Endodermal cell (in vitro differentiated cells): ENCODE measurements at regions not wholly inside any gene's neighbourhood (a gene's known extent, or its start where the extent isn't known, plus 50 kb on each side); places are given as distances from the start of the nearest gene placed in this dataset.

Experiments used
- DNase-seq: peaks from one replicate; pipeline ENCODE4 v3.0.0-alpha.2; 2017
- H3K27ac ChIP-seq: 2 replicates; pipeline ENCODE4 v1.5.1; 2013; ENCODE audit warnings: mild to moderate bottlenecking, low read depth, low read length, moderate library complexity
- H3K27me3 ChIP-seq: 2 replicates; pipeline ENCODE4 v1.6.1; 2013; ENCODE audit warnings: mild to moderate bottlenecking, low read length, moderate library complexity; ENCODE audit not compliant: insufficient read depth, control insufficient read depth, poor library complexity, severe bottlenecking
- H3K36me3 ChIP-seq: 2 replicates; pipeline ENCODE4 v1.7.0; 2013; ENCODE audit warnings: mild to moderate bottlenecking, low read length, moderate library complexity; ENCODE audit not compliant: control insufficient read depth, insufficient read depth
- H3K4me1 ChIP-seq: one replicate; pipeline ENCODE4 v1.7.0; 2013; ENCODE audit warnings: low read length; ENCODE audit not compliant: control insufficient read depth, insufficient read depth
- H3K4me3 ChIP-seq: 2 replicates; pipeline ENCODE4 v1.5.1; 2013; ENCODE audit warnings: mild to moderate bottlenecking, low read length, moderate library complexity
- H3K9ac ChIP-seq: 2 replicates; pipeline ENCODE4 v1.6.1; 2013; ENCODE audit warnings: mild to moderate bottlenecking, low read length, moderate library complexity; ENCODE audit not compliant: poor library complexity, severe bottlenecking; ENCODE audit errors: extremely low read depth
- H3K9me3 ChIP-seq: 2 replicates; pipeline ENCODE4 v1.6.1; 2013; ENCODE audit warnings: mild to moderate bottlenecking, low read length, moderate library complexity; ENCODE audit not compliant: control insufficient read depth
- H3K27ac Mint-ChIP-seq: 2 replicates; pipeline ENCODE4 v1.8.0; 2020; ENCODE audit warnings: mixed read lengths
- H3K27me3 Mint-ChIP-seq: 2 replicates; pipeline ENCODE4 v1.8.0; 2021; ENCODE audit warnings: mild to moderate bottlenecking, mixed read lengths; ENCODE audit not compliant: insufficient read depth
- H3K36me3 Mint-ChIP-seq: 2 replicates; pipeline ENCODE4 v1.8.0; 2020; ENCODE audit warnings: low read depth, mixed read lengths
- H3K4me1 Mint-ChIP-seq: 2 replicates; pipeline ENCODE4 v1.8.0; 2020; ENCODE audit warnings: mixed read lengths
- H3K4me3 Mint-ChIP-seq: 2 replicates; pipeline ENCODE4 v1.8.0; 2020; ENCODE audit warnings: mild to moderate bottlenecking, moderate library complexity, mixed read lengths
- H3K9me3 Mint-ChIP-seq: 2 replicates; pipeline ENCODE4 v1.8.0; 2020; ENCODE audit warnings: mild to moderate bottlenecking, mixed read lengths
- WGBS, 2 experiments: methylation state at CpG; one replicate each; pipeline versions ENCODE4 v1.1.5 to v1.1.7; 2013; ENCODE audit warnings: missing lambda C conversion rate in 2 of 2, mixed read lengths in 1 of 2; ENCODE audit not compliant: insufficient coverage in 1 of 2, insufficient read length in 1 of 2; 5-methylcytosine and 5-hydroxymethylcytosine counted together
- TF ChIP-seq, protein P1 (sequence below): fragments of 200-600 bp; sonication (generic); conservative IDR thresholded peaks from 2 replicates; pipeline ENCODE4 v1.5.0; 2021; ENCODE audit warnings: antibody characterized with exemption, mild to moderate bottlenecking

DNA sequence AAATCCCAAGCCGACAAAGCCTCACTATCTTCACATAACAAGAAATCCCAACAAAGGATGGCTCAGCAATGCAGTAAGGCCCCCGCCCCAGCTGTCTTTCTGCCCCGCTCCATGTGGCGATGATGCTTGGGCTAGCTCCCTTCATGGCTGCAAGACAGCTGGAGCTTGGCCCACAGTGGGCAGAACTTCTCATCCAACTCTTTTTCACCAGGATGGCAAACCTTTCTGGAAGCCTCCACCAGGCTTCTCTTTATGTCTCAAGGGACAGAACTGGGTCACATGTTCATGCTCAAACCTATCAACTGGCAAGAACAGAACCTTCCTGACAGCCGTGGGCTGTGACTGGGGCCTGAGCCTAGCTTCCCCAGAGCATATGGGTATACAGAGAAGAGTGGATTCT lies 260.5 kb upstream of the MKLN1 start:
- H3K9me3 ChIP-seq, result no peaks in the 10 kb centered on the region
- no peak overlapping the region for H3K4me3 Mint-ChIP-seq
- H3K27ac ChIP-seq, result no peak overlapping the region
- peaks cover 12% of the 10 kb centered on the region for H3K4me1 Mint-ChIP-seq
- H3K4me3 ChIP-seq, result no peak overlapping the region
- TF ChIP-seq, protein P1, sequence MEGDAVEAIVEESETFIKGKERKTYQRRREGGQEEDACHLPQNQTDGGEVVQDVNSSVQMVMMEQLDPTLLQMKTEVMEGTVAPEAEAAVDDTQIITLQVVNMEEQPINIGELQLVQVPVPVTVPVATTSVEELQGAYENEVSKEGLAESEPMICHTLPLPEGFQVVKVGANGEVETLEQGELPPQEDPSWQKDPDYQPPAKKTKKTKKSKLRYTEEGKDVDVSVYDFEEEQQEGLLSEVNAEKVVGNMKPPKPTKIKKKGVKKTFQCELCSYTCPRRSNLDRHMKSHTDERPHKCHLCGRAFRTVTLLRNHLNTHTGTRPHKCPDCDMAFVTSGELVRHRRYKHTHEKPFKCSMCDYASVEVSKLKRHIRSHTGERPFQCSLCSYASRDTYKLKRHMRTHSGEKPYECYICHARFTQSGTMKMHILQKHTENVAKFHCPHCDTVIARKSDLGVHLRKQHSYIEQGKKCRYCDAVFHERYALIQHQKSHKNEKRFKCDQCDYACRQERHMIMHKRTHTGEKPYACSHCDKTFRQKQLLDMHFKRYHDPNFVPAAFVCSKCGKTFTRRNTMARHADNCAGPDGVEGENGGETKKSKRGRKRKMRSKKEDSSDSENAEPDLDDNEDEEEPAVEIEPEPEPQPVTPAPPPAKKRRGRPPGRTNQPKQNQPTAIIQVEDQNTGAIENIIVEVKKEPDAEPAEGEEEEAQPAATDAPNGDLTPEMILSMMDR, result no peak
- no peak overlapping the region for H3K9ac ChIP-seq
- H3K9me3 Mint-ChIP-seq, result no peaks in the 10 kb centered on the region
- no peaks in the 10 kb centered on the region for H3K4me1 ChIP-seq
- 82 to 87% methylated on average over 3 to 4 of the region's 5 CpGs for WGBS, 2 experiments
- H3K36me3 ChIP-seq, result no peaks in the 10 kb centered on the region
- H3K27ac Mint-ChIP-seq, result no peak overlapping the region
- no peaks in the 10 kb centered on the region for H3K27me3 Mint-ChIP-seq
- H3K27me3 ChIP-seq, result no peaks in the 10 kb centered on the region
- no peaks in the 10 kb centered on the region for H3K36me3 Mint-ChIP-seq
- DNase-seq, result no peak

DNA sequence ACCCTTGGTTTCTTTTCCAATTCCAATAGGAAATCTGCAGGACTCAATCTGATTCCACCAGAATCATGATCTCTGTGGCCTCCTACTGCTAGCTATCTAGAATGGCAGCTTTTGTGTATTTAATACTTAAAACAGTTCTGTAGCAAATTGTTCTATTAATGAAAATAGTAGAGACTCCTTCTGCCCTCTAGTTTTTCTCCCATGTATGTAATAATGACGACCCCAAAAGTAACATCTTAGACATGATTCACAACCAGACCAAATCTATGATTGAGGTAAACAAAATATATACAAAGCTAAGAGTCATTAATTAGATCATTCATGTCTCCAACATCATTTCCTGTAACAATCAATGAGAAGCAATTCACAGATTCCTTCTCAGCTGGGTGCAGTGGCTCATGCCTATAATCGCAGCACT lies 259.1 kb upstream of the MKLN1 start:
- no peaks in the 10 kb centered on the region for H3K27me3 Mint-ChIP-seq
- H3K36me3 ChIP-seq, result no peaks in the 10 kb centered on the region
- no peak for DNase-seq
- H3K9ac ChIP-seq, result no peak overlapping the region
- no peaks in the 10 kb centered on the region for H3K9me3 ChIP-seq
- H3K36me3 Mint-ChIP-seq, result no peaks in the 10 kb centered on the region
- H3K4me3 ChIP-seq, result no peak overlapping the region
- H3K27ac Mint-ChIP-seq, result no peak overlapping the region
- peaks cover 18% of the 10 kb centered on the region for H3K4me1 Mint-ChIP-seq
- H3K27ac ChIP-seq, result no peak overlapping the region
- no peaks in the 10 kb centered on the region for H3K9me3 Mint-ChIP-seq
- H3K4me1 ChIP-seq, result peaks cover 3% of the 10 kb centered on the region
- TF ChIP-seq, protein P1, result peak; percentile 43
- H3K27me3 ChIP-seq, result no peaks in the 10 kb centered on the region
- 50% methylated on average over 2 of the region's 2 CpGs; no CpG with 5 or more reads in 1 of the 2 experiments for WGBS, 2 experiments
- no peak overlapping the region for H3K4me3 Mint-ChIP-seq

DNA sequence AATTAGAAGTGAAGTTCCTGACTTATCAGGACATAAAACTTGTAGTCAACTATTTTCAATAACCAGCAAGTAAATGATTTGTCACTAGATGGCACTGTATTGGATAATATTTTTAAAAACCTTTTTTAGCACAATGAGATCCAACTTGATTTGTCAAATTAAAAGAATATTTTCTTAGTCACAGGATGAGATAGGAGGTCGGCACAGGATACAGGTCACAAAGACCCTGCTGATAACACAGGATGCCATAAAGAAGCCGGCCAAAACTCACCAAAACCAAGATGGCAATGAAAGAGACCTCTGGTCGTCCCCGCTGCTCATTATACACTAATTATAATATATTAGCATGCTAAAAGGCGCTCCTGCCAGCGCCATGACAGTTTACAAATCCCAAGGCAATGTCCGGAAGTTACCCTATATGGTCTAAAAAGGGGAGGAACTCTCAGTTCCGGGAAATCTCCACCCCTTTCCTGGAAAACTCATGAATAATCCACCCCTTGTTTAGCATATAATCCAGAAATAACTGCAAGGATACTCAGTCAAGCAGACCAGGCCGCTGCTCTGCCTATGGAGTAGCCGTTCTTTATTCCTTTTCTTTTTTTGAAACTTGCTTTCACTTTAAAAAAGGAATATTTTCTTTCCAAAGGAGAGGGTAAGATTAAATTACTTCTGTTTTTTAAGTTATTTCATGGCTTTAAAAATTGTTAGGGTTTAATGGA lies 255.7 kb upstream of the MKLN1 start:
- Histone ChIP-seq H3K27me3 (no peaks in the 10 kb centered on the region), H3K4me3 (no peak overlapping the region), H3K27ac (no peak overlapping the region), H3K36me3 (no peaks in the 10 kb centered on the region), H3K4me1 (peaks cover 3% of the 10 kb centered on the region), H3K9me3 (no peaks in the 10 kb centered on the region), H3K9ac (no peak overlapping the region)
- no peaks in the 10 kb centered on the region for H3K27me3 Mint-ChIP-seq
- H3K27ac Mint-ChIP-seq, result no peak overlapping the region
- 0 to 84% methylated on average over 1 to 10 of the region's 10 CpGs for WGBS, 2 experiments
- no peak for DNase-seq
- H3K36me3 Mint-ChIP-seq, result peaks cover 3% of the 10 kb centered on the region
- peaks cover 16% of the 10 kb centered on the region for H3K4me1 Mint-ChIP-seq
- TF ChIP-seq, protein P1, result peak; percentile 54
- no peaks in the 10 kb centered on the region for H3K9me3 Mint-ChIP-seq
- no peak overlapping the region for H3K4me3 Mint-ChIP-seq
